GM19438 (cell line): ENCODE measurements at regions not wholly inside any gene's neighbourhood (a gene's known extent, or its start where the extent isn't known, plus 50 kb on each side); places are given as distances from the start of the nearest gene placed in this dataset.

Experiments used
- ATAC-seq: cut with Tn5 transposase; IDR thresholded peaks from one replicate; pipeline ENCODE4 v1.9.1; 2021; ENCODE audit warnings: low read depth; ENCODE audit not compliant: unreplicated experiment

DNA sequence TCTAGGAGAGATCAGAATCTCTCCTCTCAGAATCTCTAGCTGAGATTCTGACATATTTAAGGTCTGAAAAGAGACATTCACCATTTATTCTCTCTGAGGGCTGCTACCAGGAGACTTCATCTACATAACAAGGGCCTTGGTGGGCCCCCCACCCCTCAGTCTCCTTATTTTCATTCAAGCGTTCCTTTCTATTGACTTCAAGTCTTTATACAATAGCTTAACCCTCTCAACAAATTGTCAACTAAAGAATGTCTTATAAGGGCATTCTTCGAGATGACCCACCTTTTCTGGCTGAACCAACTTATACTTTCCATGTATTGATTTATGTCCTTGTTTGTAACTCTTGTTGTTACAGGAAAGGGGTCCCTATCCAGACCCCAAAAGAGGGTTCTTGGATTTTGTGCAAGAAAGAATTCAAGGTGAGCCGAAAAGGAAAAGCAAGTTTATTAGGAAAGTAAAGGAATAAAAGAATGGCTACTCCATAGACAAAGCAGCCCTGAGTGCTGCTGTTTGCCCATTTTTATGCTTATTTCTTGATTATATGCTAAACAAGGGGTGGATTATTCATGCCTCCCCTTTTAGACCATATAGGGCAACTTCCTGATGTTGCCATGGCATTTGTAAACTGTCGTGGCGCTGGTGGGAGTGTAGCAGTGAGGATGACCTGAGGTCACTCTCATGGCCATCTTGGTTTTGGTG lies 209.5 kb upstream of the ALCAM start:
- no peak for ATAC-seq

GRCh38 chr3:105157766-105158085 lies 209.0 kb upstream of the ALCAM start:
- ATAC-seq: no peak

DNA sequence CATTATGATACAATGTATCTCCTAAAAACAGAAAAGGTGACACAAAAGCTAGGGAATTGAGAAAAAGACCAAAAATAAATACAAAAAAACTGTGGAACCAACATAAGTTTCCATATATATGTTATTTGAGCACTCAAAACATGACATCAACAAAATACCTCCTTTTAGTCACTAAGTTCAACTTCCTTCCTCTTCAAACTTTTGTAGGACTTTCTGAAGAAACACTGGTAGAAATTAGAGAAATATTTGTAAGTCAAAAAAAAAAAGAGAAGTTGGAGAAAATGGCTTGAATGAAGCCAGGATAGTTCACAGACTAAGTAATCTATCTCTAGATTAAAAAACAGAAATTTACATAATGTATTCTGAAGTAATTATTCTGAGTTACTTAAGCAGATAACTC lies 208.4 kb upstream of the ALCAM start:
- no peak for ATAC-seq

DNA sequence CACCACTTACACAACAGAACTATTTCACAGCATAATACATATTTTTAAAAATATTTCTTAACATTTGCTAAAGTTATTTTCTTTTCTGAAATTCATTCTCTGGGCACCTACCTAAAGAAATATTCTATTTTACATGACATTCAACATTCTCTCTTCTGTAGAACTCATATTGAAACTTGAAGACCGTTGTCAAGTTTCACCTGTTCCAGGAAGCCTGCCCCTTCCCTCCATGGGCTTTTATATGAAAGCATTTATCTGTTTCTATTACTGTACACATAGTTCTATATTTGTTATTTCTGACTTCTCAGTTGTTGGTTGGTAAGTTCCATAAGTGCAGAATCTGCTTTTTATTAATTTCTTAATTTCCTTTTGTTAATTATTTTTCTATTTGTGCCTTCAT lies 204.3 kb upstream of the ALCAM start:
- ATAC-seq: no peak

DNA sequence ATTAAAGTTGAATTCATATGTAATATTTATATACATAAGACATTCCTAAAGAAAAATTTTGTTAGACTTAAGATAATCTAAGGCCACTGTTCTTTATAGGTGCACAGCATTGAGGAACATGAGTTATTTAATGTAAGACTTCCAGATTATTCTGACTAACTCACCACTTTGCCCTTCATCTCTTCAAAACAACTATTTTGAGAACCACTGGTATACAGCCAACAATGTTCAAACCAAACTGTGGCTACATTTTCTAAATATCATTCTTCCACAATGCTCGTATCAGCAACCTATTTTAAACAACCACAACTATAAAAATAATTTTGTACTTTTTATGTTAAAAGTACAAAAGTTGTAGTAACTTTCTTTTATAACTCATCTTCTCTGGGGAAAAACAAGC lies 199.8 kb upstream of the ALCAM start:
- ATAC-seq: no peak

DNA sequence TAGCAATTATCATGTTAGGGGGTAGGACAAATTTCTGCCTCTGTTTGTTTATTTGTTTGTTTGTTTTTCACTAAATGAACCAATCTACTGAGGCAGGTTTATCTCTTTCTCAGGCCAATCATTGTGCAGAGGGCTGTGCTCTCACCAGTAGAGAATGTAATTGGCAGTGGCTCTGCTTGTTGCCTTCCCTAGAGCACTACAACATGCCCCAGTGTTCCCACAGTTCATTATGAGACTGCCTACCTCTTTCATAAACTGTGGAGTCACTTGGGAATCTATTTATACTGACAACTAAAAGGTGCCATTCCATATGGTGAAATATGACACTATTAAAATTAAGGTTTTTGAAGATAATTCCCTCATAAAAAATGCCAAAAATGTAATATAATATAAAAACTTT lies 196.3 kb upstream of the ALCAM start:
- no peak for ATAC-seq

DNA sequence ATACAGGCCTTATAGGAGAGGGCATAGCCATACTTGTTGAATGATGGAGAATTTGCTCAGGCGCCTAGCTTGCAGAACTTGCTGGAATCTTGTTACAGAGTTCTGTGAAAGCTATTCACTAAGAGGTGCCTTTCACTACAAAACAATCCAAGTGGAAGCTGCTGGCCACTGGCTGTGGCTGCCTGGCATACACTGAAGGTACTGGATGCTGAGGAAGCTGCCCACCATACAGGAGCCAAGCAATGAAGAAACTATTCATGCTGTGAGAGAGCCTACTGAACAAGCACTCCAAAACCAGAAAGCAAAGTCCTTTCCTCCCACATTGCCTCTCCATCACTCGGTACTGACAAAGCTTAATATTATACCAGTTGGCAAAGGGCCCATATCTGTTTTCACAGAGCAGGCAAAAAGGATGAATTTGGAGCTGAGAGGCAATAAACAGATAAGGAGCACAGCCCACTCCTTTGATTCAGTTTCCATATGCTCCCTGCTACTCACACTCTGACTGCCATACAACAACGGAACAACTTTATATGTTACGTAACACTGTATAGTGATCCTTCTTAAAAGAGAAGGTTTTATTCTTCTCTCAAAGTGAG lies 192.6 kb upstream of the ALCAM start:
- no peak for ATAC-seq

DNA sequence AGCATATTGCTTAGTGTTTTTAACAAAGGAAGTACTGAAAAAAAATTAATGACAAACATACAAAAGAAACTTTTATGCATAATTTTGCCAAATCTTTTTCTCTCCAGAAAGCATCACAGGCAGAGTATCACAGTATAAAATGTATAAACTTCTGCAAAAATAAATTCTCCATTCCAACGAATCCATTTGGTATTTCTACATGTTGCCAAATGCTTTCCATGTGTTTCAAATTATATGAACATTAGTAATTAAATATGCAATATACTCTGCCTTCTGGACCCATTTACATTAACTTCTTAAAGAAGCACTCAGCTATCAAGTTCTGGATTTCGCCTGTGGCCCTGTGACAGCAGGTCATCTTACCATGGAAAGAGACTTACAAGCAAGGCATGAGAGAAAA lies 189.1 kb upstream of the ALCAM start:
- no peak for ATAC-seq

DNA sequence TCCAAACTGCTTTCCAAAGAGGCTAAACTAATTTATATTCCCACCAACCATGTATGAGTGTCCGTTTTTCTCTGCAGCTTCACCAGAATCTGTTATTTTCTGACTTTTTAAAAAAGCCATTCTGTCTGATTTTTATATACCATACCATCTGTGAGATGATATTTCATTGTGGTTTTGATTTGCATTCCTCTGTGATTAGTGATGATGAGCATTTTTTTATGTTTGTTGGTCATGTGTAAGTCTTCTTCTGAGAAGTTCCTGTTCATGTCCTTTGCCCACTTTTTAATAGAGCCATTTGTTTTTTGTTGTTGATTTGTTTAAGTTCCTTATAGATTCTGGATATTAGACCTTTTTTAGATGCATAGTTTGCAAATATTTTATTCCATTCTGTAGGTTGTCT lies 179.4 kb upstream of the ALCAM start:
- no peak for ATAC-seq

DNA sequence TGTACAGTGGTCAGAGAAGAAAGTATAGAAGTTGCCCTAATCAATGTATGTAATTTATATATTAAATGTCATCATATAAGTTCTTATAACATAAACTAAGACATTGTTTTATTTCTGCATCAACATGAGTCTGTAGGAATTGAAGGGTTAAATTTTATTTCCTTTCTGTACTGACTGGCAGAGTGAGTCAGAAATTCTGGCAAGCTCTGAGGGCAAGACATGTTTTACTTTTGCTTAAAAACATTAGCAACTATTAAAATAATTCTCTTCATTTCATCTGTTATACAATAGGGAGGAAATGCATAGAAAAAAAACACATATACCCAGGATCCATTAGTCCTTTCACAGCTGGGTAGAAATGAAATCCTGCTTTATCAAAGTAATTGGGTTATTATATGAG lies 171.4 kb upstream of the ALCAM start:
- no peak for ATAC-seq

DNA sequence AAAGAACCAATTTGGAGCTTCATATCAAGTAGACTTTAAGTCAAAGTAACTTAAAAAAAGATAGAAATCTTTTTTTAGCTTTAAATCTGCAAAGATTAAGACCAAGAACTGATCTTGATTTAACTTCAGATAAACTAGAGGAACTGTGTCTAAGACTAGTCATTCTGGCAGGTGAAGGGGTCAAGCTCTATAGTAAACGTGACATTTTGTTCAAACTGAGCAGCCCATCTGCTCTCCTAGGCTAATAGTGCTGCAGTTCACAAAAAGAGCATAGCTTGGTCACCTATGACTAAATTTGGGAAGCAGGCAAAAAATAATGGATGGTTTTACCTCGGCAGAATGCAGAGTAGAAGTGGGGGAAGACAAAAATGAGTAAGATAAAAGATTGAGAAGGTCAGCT lies 168.8 kb upstream of the ALCAM start:
- ATAC-seq: no peak

GRCh38 chr3:105199217-105199616 lies 167.5 kb upstream of the ALCAM start:
- no peak for ATAC-seq

DNA sequence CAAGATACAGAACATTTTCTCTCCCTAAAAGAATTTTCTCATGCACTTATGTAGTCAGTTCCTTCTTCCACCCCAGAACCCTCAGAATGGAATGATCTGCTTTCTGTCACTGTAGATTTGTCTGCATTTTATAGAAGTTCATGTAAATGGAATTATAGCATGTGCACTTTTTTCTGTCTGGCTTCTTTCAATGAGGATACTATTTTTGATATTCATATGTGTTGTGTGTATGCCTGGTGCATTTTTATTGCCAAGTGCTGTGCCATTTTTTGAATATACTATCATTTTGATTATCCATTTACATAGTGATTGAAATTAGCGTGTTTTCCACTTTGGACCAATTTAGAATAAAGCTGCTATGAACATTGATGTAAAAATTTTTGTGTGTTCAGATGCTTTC lies 156.6 kb upstream of the ALCAM start:
- ATAC-seq: no peak

GRCh38 chr3:105214590-105214989 lies 152.1 kb upstream of the ALCAM start:
- no peak for ATAC-seq

- no peak for ATAC-seq
These were observed 144.1 kb upstream of the ALCAM start for GRCh38 chr3:105222568-105223093.

DNA sequence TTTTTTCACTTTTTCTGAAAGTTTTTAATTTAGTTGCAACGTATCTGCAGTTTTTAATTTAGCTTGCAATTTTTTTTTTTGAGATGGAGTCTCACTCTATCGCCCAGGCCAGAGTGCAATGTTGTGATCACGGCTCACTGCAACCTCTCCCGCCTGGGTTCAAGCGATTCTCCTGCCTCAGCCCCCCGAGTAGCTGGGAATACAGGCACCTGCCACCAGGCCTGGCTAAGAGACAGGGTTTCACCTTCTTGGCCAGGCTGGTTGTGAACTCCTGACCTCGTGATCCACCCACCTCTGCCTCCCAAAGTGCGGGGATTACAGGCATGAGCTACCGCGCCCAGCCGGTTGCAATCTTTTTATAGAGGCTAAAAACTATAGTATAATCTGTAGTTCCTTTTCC lies 142.9 kb upstream of the ALCAM start:
- no peak for ATAC-seq

- ATAC-seq: no peak
These were observed 138.0 kb upstream of the ALCAM start for GRCh38 chr3:105228696-105229095.

DNA sequence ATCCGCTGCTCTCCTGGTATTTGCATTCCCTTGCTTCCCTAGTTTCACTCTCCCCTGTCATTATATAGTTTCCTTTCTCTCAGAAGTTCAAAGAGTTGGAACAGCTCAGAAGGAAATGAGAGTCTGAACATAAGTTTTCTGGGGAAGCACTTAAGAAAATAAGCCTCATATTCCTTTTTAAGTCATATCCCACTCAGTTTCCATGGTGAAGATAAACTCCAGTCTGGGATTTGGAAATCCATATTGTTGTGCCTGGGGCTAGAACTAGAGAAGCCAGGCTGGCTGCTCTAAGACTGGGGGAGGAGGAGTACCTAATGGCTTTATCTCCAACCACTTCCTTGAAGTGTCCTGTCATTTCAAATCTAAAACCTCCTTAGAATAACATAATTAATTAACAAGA lies 134.2 kb upstream of the ALCAM start:
- no peak for ATAC-seq

GRCh38 chr3:105233010-105233409 lies 133.7 kb upstream of the ALCAM start:
- no peak for ATAC-seq

GRCh38 chr3:105235221-105235620 lies 131.5 kb upstream of the ALCAM start:
- no peak for ATAC-seq

DNA sequence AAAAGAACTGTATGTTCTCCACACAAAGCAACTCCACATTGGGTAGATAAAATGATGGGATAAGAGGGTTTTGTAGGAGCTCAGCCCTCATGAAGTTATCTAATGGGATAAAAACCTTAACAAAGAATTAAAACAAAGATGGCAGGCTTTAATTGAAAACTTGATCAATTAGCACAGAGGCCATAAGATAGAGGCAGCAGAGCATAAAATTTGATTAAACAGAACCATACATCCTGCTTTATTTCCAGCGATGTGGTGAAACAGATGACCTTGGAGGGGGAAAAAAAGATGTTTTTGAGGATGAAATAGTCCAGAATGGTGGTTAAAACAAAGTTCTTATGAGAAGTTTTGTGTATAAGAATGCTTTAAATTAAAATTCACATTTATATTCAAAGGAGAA lies 130.9 kb upstream of the ALCAM start:
- ATAC-seq: no peak

- ATAC-seq: no peak
These were observed 128.3 kb upstream of the ALCAM start for GRCh38 chr3:105238367-105238766.

- ATAC-seq: no peak
These were observed 123.6 kb upstream of the ALCAM start for GRCh38 chr3:105243076-105243475.
